CD4-positive, alpha-beta T cell treated with Interleukin-17A for 4 hours (primary cell): ENCODE measurements at regions not wholly inside any gene's neighbourhood (a gene's known extent, or its start where the extent isn't known, plus 50 kb on each side); places are given as distances from the start of the nearest gene placed in this dataset.

ENCODE experiments used
- DNase-seq: peaks from one replicate; pipeline ENCODE4 v3.0.0-alpha.2; 2020; ENCODE audit warnings: mixed read lengths

GRCh38 chr2:180122874-180123273 is 115.8 kb upstream of the CWC22 start:
- DNase-seq, result no peak

DNA sequence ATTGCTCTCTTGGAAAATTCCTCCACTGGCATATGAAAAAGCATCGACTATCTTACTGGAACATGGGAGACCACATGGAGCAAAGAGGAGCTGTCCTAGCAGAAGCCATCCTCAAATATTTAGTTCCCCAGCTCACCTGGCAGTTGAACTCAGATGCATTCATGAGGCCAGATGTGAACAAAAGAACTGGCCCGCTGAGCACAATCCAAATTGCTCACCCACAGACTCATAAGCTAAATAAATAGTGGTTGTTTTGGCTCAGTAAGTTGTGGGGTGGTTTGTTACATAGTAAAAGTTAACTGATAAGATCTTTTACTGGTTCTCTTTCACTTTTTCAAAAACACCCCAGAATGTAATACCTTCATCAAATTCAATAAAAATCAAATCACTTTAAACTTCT is 108.6 kb upstream of the CWC22 start:
- DNase-seq, result no peak

DNA sequence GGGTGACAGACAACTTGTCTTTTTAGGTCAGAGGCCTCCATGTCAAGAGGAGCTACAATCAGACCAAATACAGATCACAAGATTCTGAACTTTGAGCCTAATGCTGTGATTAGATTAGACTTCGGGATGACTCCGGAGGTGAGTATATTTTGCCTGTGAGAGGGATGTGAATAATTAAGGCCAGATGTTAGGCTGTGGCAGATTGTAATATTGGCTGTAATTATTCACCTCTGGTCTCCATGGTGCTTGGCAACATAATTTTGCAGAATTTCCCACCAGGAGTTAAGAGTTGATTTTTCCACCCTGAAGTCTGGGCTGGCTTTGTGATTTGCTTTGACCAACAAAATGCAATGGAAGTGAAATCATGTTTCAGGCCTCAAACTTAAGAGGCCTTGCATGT is 108.2 kb upstream of the CWC22 start:
- no peak for DNase-seq

DNA sequence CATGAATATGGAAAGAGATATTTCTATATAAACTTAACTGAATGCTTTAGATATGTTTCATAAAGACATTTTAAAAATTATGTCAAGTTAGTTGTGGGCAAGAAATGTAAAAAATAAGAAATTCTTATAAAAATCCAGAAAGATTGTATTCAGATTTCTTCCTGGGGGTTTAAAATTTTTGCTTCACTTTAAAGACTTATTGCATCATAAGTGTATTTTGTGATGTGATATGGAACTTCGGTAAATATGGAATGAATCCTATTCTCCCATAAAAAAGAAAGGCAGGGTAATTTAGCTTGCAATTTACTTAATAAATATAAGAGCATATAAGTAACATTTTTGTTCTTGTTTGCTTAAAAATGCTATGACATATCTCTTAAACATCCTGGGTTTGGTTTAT is 104.8 kb upstream of the CWC22 start:
- DNase-seq, result no peak

DNA sequence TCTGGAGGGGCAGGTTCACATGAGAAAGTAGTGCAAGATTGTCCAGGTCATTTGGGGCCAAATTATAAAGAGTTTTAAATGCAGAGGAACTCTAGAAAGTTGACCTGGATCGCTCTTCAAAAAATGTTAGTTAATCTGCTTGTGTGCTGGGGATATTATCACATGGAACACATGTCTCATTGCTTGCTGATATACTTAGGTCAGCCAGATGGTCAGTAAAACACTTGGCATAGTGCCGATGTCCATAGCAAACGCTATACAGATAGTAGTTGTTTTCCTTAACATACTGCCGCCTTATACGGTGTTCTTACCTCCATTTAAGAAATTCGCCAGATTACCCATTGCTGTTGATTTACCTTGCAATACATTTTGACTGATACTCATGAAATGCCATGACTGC is 103.4 kb upstream of the CWC22 start:
- DNase-seq, result no peak

DNA sequence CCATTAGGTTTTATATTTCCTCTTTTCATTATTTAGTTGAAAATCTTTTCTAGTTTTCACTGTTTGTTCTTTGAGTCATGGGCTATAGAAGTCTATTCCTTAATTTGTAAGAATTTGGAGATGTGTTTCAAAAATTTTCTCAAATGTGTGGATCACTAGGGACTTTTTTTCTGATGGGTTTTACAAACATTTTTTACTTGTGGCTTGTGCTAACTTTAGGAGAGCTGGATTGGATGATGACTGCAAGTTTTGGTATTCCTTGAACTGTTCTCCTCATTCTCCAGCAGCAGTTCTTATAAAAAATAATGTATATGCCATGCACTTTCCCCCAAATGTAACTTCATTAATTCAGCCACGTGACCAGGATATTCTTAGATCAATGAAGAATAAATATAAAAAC is 94.7 kb upstream of the CWC22 start:
- DNase-seq, result no peak

DNA sequence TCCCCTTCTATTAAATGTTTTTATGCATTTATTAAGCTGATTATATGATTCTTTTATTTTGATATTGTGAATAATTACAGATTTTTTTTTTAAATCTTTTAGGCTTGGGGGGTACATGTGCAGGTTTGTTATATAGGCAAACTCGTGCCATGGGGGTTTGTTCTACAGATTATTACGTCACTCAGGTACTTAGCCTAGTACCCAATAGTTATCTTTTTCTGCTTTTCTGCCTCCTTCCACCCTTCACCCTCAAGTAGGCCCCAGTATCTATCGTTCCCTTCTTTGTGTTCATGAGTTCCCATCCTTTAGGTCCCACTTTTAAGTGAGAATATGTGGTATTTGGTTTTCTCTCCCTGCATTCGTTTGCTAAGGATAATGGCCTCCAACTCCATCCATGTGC is 92.2 kb upstream of the CWC22 start:
- DNase-seq, result no peak

DNA sequence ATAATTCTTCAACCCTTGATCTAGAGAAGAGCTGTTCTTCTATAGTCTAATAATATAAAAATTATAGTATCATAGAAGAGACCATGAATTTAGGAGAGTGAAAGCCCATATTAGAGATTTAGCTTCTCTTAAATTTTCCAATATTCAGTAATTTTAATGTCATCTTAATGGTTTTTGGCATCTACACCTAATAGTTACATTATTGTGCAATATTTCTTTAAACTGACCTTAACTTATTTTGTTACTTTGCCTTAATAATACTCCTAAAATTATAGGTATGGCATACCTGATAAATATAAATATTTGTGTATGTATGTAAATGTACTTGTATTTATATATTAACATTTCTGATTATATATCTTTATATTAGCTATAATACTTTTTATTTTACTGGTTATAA is 78.0 kb upstream of the CWC22 start:
- no peak for DNase-seq

DNA sequence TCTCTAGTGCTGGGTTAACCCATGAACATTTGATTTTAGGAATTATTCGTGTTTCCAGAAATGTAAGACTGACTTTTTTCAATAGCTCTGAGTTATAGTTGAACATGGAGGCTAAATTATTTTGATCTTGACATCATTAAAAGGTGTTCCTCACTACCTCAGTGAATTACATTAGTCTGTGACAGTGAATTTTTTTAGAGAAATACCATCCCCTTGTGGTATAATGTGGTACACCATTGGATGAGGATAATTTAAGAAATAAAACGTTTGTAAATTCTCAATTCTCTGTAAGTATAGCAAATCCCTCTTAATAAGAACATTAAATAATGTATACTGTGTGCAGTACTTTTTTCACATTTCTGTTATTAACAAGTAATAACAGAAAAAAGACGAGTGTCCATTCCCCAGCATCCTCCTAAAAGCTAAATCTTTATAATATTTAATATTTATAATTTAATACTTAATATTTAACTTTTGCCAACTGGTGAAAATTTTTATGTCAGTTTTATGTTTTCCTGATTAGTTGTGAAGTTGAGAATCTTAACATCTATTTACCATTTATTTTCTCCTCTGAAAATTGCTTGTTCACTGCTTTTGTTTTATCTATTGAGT is 70.3 kb upstream of the CWC22 start:
- no peak for DNase-seq

GRCh38 chr2:180075870-180076269 is 68.8 kb upstream of the CWC22 start:
- no peak for DNase-seq

DNA sequence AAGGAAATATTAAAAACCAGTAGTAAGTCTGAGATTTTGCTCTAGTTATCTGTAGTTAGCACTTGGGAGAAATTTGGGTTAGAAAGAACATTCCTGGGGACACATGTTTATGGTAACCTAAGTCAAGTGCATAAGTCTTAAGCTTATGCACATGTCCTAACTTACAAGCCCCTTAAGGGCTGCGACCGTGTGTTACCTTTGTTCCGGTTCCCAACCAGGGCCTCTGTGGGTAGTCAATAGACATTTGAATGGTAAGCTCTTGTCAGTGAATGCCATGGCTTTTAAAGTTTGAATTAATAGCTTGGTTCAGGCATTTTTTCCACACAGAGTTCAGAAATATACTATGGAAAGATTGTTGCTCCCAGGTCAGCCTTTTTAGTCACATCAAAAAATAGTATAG is 64.7 kb upstream of the CWC22 start:
- DNase-seq, result no peak

- DNase-seq, result no peak
Measured at GRCh38 chr2:180063494-180064092, 56.5 kb upstream of the CWC22 start.

DNA sequence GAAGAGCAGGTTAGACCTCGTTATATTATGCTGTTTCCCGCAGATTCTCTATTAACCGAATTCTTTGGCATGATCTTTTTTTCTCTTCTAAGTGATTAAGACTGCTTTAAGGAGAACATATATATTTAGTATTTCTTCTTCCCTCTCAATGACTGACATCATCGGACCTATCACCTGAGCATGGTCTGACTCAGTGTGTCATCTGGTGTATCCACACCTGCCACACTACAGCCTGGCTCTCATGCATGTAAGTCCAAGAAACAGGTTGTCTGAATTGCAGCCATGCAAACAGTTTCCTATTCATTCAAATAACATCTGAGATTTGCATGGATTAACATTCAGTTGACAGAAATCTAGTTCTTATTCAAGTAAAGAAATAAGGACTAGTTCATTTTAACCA is 55.1 kb upstream of the CWC22 start:
- DNase-seq, result no peak

DNA sequence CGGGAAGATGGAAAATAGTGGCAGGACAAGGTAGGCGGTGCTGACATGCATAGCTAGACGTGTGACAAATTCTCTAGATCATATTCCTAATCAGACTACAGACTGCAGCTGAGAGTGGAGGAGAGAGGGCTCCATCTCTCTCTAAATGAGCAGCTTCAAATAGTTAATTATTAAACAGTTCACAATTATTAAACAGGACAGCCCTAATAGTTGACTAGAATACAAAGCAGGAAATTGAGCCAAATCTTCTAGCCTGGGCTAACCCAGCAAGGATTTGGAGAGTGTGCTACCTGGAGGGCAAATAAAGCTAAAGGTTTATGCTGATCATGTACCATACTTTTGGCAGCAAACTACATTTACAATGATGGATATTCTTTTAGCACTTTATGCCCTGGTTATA is 54.4 kb upstream of the CWC22 start:
- DNase-seq, result no peak

GRCh38 chr2:180061085-180061484 is 54.0 kb upstream of the CWC22 start:
- DNase-seq, result no peak

- DNase-seq, result no peak
Measured at GRCh38 chr2:180058993-180059392, 51.9 kb upstream of the CWC22 start.

DNA sequence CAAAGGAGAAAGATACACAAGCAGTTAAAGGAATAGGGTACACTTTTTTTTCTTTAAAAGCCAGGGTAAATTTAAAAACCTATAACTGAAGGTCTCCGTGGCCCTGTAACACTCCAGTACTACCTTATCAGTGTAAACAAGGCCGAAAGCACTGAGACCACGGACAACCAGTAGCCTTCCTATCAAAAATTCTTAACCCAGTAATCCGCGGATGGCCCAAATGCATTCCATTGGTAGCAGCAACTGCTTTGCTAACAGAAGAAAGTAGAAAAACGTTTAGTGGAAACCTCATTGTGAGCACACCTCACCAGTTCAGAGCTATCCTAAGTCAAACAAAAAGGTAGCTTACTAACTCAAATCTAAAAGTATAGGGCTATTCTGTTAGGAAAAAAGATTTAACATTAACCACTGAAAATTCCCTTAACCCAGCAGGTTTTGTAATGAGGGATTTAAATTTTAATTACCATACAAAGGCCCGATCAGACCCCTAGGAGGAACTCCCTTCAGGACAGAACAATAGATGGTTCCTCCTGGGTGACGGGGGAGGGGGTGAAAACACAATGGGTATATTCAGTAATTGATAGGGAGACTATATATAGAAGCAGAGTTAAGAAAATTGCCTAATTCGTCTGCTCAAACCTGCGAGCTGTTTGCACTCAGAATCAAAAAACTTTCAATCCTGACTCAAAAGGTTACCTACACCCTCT is 50.8 kb upstream of the CWC22 start:
- DNase-seq, result no peak
